ENCODE measurements at regions not wholly inside any gene's neighbourhood (a gene's known extent, or its start where the extent isn't known, plus 50 kb on each side); places are given as distances from the start of the nearest gene placed in this dataset.

DNA sequence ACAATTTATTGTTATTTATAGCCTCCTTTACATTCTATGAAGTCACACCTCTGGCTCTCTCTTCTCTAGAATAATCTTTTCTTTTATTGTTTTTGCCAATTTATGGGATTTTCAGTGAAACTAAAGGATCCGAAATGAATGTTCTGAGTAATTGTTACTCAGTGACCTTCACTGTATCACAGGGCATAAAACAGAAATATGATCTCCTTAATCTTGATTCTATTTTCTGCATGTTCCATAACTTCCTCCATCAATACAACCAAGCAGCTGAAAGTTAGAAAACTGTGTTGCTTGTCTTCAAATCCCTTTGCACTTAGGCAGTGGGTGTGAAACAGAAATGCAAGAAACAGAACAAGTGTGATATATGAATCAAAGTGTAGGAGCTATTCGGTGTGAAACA is 57.4 kb upstream of the FERD3L start:
- no peak for DNase-seq (ENCODE audit: low read depth)
- H3K4me3 ChIP-seq (ENCODE audit: control insufficient read depth, low read depth, low read length), result no peak overlapping the region
- no peak for TF ChIP-seq CTCF (conservative IDR thresholded peaks at IDR 0.05; ENCODE audit: control insufficient read depth, insufficient read depth, low read depth, low read length)
